Panc1 (cell line): ENCODE measurements at regions not wholly inside any gene's neighbourhood (a gene's known extent, or its start where the extent isn't known, plus 50 kb on each side); places are given as distances from the start of the nearest gene placed in this dataset.

Source experiments
- ATAC-seq: fragments of 200-7000 bp; cut with Tn5 transposase; 2 replicates; pipeline ENCODE4 v1.9.1; 2020; ENCODE audit warnings: mild to moderate bottlenecking, moderate library complexity
- BruUV-seq: library from RNA; stranded (reverse); fragments of 400-500 nt; replicated peaks from 2 replicates; lab custom pipeline; 2021; lab: Mats Ljungman, UMichigan
- CTCF ChIA-PET: fragments of 300-600 bp; sonication (Branson Sonifier 250); formaldehyde crosslinking; loops from one replicate; lab custom pipeline; 2022; ENCODE audit warnings: antibody characterized with exemption; lab: Charles Lee
- POLR2A ChIA-PET: fragments of 300-600 bp; sonication (Branson Sonifier 250); formaldehyde crosslinking; loops from one replicate; lab custom pipeline; 2022; ENCODE audit warnings: antibody characterized with exemption; lab: Charles Lee
- DNase-seq: peaks from one replicate; pipeline ENCODE4 v3.0.0-alpha.2; 2010; ENCODE audit warnings: low read depth, low spot score
- H3K27ac ChIP-seq: 2 replicates; pipeline ENCODE4 v1.5.1; 2011; ENCODE audit warnings: mild to moderate bottlenecking, low read length, inconsistent platforms
- H3K27me3 ChIP-seq: fragments of 200-500 bp; sonication (Bioruptor generic); 2 replicates; pipeline ENCODE4 v1.6.0; 2014; ENCODE audit warnings: low read length, inconsistent platforms; ENCODE audit not compliant: control insufficient read depth, insufficient read depth
- H3K36me3 ChIP-seq: fragments of 200-500 bp; sonication (Bioruptor generic); 2 replicates; pipeline ENCODE4 v1.5.1; 2014; ENCODE audit warnings: inconsistent platforms, mild to moderate bottlenecking, low read length, moderate library complexity; ENCODE audit not compliant: control insufficient read depth, insufficient read depth
- H3K4me1 ChIP-seq: 2 replicates; pipeline ENCODE4 v1.5.1; 2011; ENCODE audit warnings: inconsistent platforms, mild to moderate bottlenecking, low read length, moderate library complexity; ENCODE audit not compliant: control insufficient read depth, insufficient read depth
- H3K4me3 ChIP-seq, 2 experiments: 2 replicates each; pipeline ENCODE4 v1.5.1; 2011 to 2012; ENCODE audit warnings: low read depth in 2 of 2, low read length in 2 of 2, mild to moderate bottlenecking in 2 of 2, inconsistent platforms in 1 of 2, moderate library complexity in 1 of 2
- H3K9me3 ChIP-seq: fragments of 200-500 bp; sonication (Bioruptor generic); 2 replicates; pipeline ENCODE4 v1.5.1; 2014; ENCODE audit warnings: low read depth, mild to moderate bottlenecking, inconsistent platforms, low read length, moderate library complexity; ENCODE audit not compliant: control insufficient read depth, insufficient read depth
- POLR2AphosphoS5 ChIP-seq: IDR thresholded peaks from 2 replicates; pipeline ENCODE4 v1.6.1; 2012; ENCODE audit warnings: mild to moderate bottlenecking, low read depth, low read length, moderate library complexity
- SIN3A ChIP-seq: IDR thresholded peaks from 2 replicates; pipeline ENCODE4 v1.6.1; 2012; ENCODE audit warnings: low read depth, mild to moderate bottlenecking, low read length, moderate library complexity, borderline replicate concordance; ENCODE audit not compliant: insufficient read depth
- TCF7L2 ChIP-seq: IDR thresholded peaks from 2 replicates; pipeline ENCODE4 v1.6.1; 2011; ENCODE audit warnings: mild to moderate bottlenecking, low read depth, low read length, inconsistent platforms
- in situ Hi-C: cut with HindIII; loops from 2 replicates; pipeline ENCODE4 v1.10.0; 2016; ENCODE audit warnings: low sequenced_read_pairs, low pct_unique_long_range_greater_than_20kb
- intact Hi-C: fragments of 100-400 bp; cut with micrococcal nuclease; formaldehyde crosslinking; loops from one replicate; pipeline ENCODE4 v1.10.0; 2022; ENCODE audit not compliant: unreplicated experiment
- TF ChIP-seq, protein P1 (sequence below): fragments of 450-650 bp; IDR thresholded peaks from 2 replicates; pipeline ENCODE4 v1.5.1; 2017; ENCODE audit warnings: mild to moderate bottlenecking
- TF ChIP-seq, protein P2 (sequence below), 2 experiments: IDR thresholded peaks; 2 replicates each; pipeline ENCODE4 v1.6.1; 2011 to 2012; ENCODE audit warnings: low read depth in 2 of 2, control low read depth in 1 of 2, low read length in 1 of 2, mild to moderate bottlenecking in 1 of 2, moderate library complexity in 1 of 2; ENCODE audit not compliant: insufficient read depth in 1 of 2

DNA sequence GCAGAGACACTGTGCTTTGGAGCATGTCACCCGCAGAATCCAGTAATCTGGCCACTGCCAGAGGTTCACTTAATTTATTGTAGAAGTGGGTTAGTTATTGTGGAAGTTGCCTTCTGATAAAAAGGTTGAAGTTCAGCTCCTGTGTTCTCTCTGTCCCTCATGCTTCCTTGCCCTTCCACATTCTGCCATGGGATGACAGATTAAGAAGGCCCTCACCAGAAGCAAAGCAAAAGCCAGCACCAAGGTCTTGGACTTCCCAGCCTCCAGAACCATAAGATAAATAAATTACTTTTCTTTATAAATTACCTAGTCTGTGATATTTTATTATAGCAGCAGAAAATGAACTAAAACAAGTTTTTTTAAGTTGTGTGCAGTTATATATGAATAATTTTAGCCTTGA is 145.0 kb upstream of the SH3BP4 start:
- intact Hi-C loops (no loop called here), in situ Hi-C loops (no loop called here)
- Histone ChIP-seq H3K27ac (no peak overlapping the region), H3K4me1 (no peaks in the 10 kb centered on the region), H3K4me3 (no peak overlapping the region), H3K27me3 (no peaks in the 10 kb centered on the region), H3K9me3 (no peaks in the 10 kb centered on the region), H3K36me3 (no peaks in the 10 kb centered on the region)
- ATAC-seq (no peak), DNase-seq (no peak)
- BruUV-seq, result no TSS peak
- POLR2A ChIA-PET, result no interaction called here
- CTCF ChIA-PET, result interaction anchor here (0.6 kb wide), 1 partner anchor 150 kb away, joined by 4 read pairs; no protein-coding TSS in a partner anchor
- TF ChIP-seq POLR2AphosphoS5 (no peak), TCF7L2 (no peak), SIN3A (no peak)
- TF ChIP-seq, protein P1, sequence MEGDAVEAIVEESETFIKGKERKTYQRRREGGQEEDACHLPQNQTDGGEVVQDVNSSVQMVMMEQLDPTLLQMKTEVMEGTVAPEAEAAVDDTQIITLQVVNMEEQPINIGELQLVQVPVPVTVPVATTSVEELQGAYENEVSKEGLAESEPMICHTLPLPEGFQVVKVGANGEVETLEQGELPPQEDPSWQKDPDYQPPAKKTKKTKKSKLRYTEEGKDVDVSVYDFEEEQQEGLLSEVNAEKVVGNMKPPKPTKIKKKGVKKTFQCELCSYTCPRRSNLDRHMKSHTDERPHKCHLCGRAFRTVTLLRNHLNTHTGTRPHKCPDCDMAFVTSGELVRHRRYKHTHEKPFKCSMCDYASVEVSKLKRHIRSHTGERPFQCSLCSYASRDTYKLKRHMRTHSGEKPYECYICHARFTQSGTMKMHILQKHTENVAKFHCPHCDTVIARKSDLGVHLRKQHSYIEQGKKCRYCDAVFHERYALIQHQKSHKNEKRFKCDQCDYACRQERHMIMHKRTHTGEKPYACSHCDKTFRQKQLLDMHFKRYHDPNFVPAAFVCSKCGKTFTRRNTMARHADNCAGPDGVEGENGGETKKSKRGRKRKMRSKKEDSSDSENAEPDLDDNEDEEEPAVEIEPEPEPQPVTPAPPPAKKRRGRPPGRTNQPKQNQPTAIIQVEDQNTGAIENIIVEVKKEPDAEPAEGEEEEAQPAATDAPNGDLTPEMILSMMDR, result no peak
- TF ChIP-seq, protein P2, sequence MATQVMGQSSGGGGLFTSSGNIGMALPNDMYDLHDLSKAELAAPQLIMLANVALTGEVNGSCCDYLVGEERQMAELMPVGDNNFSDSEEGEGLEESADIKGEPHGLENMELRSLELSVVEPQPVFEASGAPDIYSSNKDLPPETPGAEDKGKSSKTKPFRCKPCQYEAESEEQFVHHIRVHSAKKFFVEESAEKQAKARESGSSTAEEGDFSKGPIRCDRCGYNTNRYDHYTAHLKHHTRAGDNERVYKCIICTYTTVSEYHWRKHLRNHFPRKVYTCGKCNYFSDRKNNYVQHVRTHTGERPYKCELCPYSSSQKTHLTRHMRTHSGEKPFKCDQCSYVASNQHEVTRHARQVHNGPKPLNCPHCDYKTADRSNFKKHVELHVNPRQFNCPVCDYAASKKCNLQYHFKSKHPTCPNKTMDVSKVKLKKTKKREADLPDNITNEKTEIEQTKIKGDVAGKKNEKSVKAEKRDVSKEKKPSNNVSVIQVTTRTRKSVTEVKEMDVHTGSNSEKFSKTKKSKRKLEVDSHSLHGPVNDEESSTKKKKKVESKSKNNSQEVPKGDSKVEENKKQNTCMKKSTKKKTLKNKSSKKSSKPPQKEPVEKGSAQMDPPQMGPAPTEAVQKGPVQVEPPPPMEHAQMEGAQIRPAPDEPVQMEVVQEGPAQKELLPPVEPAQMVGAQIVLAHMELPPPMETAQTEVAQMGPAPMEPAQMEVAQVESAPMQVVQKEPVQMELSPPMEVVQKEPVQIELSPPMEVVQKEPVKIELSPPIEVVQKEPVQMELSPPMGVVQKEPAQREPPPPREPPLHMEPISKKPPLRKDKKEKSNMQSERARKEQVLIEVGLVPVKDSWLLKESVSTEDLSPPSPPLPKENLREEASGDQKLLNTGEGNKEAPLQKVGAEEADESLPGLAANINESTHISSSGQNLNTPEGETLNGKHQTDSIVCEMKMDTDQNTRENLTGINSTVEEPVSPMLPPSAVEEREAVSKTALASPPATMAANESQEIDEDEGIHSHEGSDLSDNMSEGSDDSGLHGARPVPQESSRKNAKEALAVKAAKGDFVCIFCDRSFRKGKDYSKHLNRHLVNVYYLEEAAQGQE (IDR thresholded peaks at IDR 0.05; ENCODE audit: insufficient read depth in 1 of 2, low read depth in 2 of 2, low read length in 1 of 2), result no peak

DNA sequence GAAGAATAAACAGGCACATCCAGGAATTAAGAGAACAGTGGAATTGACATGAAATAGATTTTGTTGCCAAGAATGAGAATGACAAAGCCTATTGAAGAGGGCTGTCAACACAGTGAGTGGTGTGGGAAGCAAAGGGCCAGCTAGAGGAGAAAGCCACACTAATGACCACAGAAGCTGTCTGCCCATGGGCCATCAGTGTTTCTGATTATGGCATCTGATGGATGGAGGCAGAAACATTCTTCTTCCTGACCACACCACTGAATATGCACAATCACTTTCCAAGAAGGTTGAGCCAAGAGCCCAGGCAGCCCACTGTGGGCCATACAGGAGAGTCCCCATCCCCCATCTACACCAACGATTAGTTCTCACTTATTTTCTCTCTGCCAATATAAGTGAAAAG is 146.0 kb upstream of the SH3BP4 start:
- H3K27me3 ChIP-seq, result no peaks in the 10 kb centered on the region
- ChIA-PET CTCF (no interaction called here), POLR2A (no interaction called here)
- H3K4me3 ChIP-seq, result no peak overlapping the region
- no TSS peak for BruUV-seq
- H3K27ac ChIP-seq, result no peak overlapping the region
- no peaks in the 10 kb centered on the region for H3K4me1 ChIP-seq
- TF ChIP-seq, protein P1, result no peak
- TF ChIP-seq SIN3A (no peak), POLR2AphosphoS5 (no peak), TCF7L2 (no peak)
- TF ChIP-seq, protein P2 (IDR thresholded peaks at IDR 0.05; ENCODE audit: insufficient read depth in 1 of 2, low read depth in 2 of 2, low read length in 1 of 2), result no peak
- no peaks in the 10 kb centered on the region for H3K9me3 ChIP-seq
- ATAC-seq (no peak), DNase-seq (no peak)
- in situ Hi-C loops (no loop called here), intact Hi-C loops (no loop called here)
- H3K36me3 ChIP-seq, result no peaks in the 10 kb centered on the region
